LNCaP clone FGC (cell line): ENCODE measurements at regions not wholly inside any gene's neighbourhood (a gene's known extent, or its start where the extent isn't known, plus 50 kb on each side); places are given as distances from the start of the nearest gene placed in this dataset.

ENCODE experiments used
- DNase-seq: peaks from one replicate; pipeline ENCODE4 v3.0.0-alpha.2; 2011; ENCODE audit warnings: low read depth
- H3K4me3 ChIP-seq: 2 replicates; pipeline ENCODE4 v1.5.1; 2011; ENCODE audit warnings: mild to moderate bottlenecking, low read depth, low read length, control low read depth
- CTCF ChIP-seq: IDR thresholded peaks from 2 replicates; pipeline ENCODE4 v1.5.1; 2012; ENCODE audit warnings: mild to moderate bottlenecking; ENCODE audit not compliant: control insufficient read depth, insufficient read depth; ENCODE audit errors: extremely low read depth

DNA sequence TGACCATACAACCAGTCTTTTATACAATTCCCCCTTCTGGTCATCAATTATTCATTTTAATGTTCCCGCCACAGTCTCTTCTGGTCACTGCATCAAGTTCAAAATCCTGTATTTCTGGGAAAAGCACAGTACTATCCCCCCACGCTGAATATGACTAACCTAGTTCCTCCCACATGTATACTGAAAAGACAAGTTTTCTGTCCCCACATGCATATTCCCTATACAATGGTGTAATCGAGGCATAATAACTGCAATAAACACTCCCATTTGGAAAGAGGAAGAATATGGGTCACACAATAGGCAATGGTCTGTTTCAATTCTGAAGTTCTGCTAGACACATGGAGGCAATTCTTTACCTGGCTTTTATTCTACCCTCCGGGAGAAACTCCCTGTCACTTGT is 344.9 kb downstream of the EFNA5 start:
- no peak overlapping the region for H3K4me3 ChIP-seq
- DNase-seq, result no peak
- TF ChIP-seq CTCF, result no peak

DNA sequence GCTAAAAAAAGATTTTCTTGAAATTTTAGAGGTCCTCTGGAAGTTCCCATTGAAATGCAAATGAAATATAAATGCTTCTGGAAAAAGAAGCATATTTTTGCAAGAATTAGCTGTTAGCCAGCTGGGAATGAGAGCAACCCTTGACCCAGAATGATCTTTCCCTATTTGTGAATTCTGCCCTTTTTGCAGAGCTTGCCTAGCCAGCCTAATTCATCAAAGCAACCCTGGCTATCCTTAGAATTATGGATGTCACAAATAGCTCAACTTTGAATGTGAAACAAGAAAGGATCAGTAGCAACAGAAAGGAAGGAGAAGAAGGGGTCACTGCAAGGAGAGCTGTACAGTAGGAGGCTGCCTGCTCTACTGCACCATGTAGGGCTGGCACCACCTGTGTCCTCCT is 345.9 kb downstream of the EFNA5 start:
- TF ChIP-seq CTCF, result no peak
- DNase-seq, result no peak

GRCh38 chr5:107324071-107324470 is 346.7 kb downstream of the EFNA5 start:
- no peak overlapping the region for H3K4me3 ChIP-seq
- TF ChIP-seq CTCF, result no peak
- no peak for DNase-seq

More for the DNA sequence above, 345.9 kb downstream of the EFNA5 start:
- no peak overlapping the region for H3K4me3 ChIP-seq

GRCh38 chr5:107323536-107323935 is 347.2 kb downstream of the EFNA5 start:
- TF ChIP-seq CTCF, result no peak
- H3K4me3 ChIP-seq, result no peak overlapping the region
- no peak for DNase-seq

GRCh38 chr5:107322936-107323335 is 347.8 kb downstream of the EFNA5 start:
- no peak for DNase-seq
- TF ChIP-seq CTCF, result no peak
- no peak overlapping the region for H3K4me3 ChIP-seq

DNA sequence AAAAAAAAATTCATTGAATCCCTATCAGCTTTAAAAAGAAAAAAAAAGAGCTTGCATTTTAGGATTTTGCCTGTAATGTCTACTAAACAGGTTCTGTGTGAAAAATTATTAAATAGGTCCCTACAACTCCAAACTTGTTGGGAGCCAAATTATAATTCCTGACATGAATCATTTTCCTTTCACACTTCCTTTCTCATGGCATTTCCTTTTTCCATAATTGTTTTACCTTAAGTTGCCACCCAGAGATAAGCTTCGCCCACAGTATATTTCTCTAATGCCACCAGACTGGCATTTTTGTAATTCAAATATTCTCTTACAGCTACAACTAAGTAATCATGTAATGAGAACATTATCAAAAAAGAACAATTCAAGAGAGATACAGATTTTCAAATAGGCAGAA is 348.8 kb downstream of the EFNA5 start:
- no peak for DNase-seq
- no peak for TF ChIP-seq CTCF
- no peak overlapping the region for H3K4me3 ChIP-seq

DNA sequence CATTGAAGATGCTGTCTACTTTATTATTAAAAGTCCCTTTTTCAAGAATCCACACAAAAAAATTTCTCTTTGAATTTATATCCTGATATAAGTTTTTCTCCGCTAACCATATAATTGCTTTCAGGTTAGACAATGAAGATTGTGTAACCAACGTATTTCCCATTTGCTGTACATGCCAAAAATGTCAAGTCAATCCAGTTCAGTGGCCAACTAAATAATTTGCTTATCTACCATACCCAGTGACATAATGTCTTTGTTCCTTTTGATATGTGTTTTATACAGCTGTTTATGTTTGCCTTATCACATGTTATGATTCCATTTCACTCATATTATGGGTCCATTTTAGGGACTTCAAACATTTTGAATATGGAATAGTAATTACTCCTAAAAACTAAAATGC is 349.9 kb downstream of the EFNA5 start:
- no peak for TF ChIP-seq CTCF
- DNase-seq, result no peak
- no peak overlapping the region for H3K4me3 ChIP-seq
